PC-9 (cell line): ENCODE measurements at regions not wholly inside any gene's neighbourhood (a gene's known extent, or its start where the extent isn't known, plus 50 kb on each side); places are given as distances from the start of the nearest gene placed in this dataset.

Source experiments
- BruUV-seq: library from RNA; stranded (reverse); fragments of 400-500 nt; replicated peaks from 2 replicates; lab custom pipeline; 2021; lab: Mats Ljungman, UMichigan
- CTCF ChIA-PET: fragments of 300-600 bp; sonication (Branson Sonifier 250); formaldehyde crosslinking; loops from one replicate; lab custom pipeline; 2022; ENCODE audit warnings: antibody characterized with exemption; lab: Charles Lee
- POLR2A ChIA-PET: fragments of 300-600 bp; sonication (Branson Sonifier 250); formaldehyde crosslinking; loops from one replicate; lab custom pipeline; 2022; ENCODE audit warnings: antibody characterized with exemption; ENCODE audit not compliant: unreplicated experiment; lab: Charles Lee
- DNase-seq, 2 experiments: peaks; one replicate each; pipeline versions ENCODE4 v3.0.0 to v3.0.0-alpha.2; 2015 to 2022; ENCODE audit warnings: mixed read lengths in 1 of 2
- H2AFZ ChIP-seq: fragments of 200-600 bp; sonication (generic); 2 replicates; pipeline ENCODE4 v1.8.1; 2017; ENCODE audit warnings: antibody characterized with exemption
- H3F3A ChIP-seq: fragments of 200-600 bp; sonication (generic); 2 replicates; pipeline ENCODE4 v1.8.1; 2017; ENCODE audit warnings: antibody characterized with exemption, mild to moderate bottlenecking, low read depth; ENCODE audit not compliant: insufficient read depth
- H3K27ac ChIP-seq: fragments of 200-600 bp; sonication (generic); 2 replicates; pipeline ENCODE4 v1.6.1; 2016; ENCODE audit warnings: mixed run types
- H3K27me3 ChIP-seq: fragments of 200-600 bp; sonication (generic); 2 replicates; pipeline ENCODE4 v1.6.1; 2016; ENCODE audit warnings: low read depth, mixed run types; ENCODE audit not compliant: insufficient read depth
- H3K36me3 ChIP-seq: fragments of 200-600 bp; sonication (generic); 2 replicates; pipeline ENCODE4 v1.6.1; 2016; ENCODE audit warnings: low read depth, mixed run types
- H3K4me1 ChIP-seq: fragments of 200-600 bp; sonication (generic); replicated peaks from 2 replicates; pipeline ENCODE4 v1.6.1; 2016; ENCODE audit warnings: mixed run types; ENCODE audit not compliant: insufficient read depth
- H3K4me2 ChIP-seq: fragments of 200-600 bp; sonication (generic); 2 replicates; pipeline ENCODE4 v1.6.1; 2017; ENCODE audit warnings: mixed run types
- H3K4me3 ChIP-seq: fragments of 200-600 bp; sonication (generic); 2 replicates; pipeline ENCODE4 v1.6.1; 2016; ENCODE audit warnings: mixed run types
- H3K79me2 ChIP-seq: fragments of 200-600 bp; sonication (generic); 2 replicates; pipeline ENCODE4 v1.6.1; 2017; ENCODE audit warnings: low read depth, mixed run types
- H3K9me2 ChIP-seq: fragments of 200-600 bp; sonication (generic); 2 replicates; pipeline ENCODE4 v1.8.1; 2017; ENCODE audit warnings: mild to moderate bottlenecking; ENCODE audit not compliant: insufficient read depth
- H3K9me3 ChIP-seq: fragments of 200-600 bp; sonication (generic); 2 replicates; pipeline ENCODE4 v1.8.1; 2016; ENCODE audit warnings: low read depth; ENCODE audit not compliant: insufficient read depth
- H4K20me1 ChIP-seq: fragments of 200-600 bp; sonication (generic); 2 replicates; pipeline ENCODE4 v1.8.1; 2017; ENCODE audit not compliant: insufficient read depth
- EZH2 ChIP-seq: fragments of 200-600 bp; sonication (generic); IDR thresholded peaks from 2 replicates; pipeline ENCODE4 v1.8.0; 2017; ENCODE audit warnings: antibody characterized with exemption, low read depth
- intact Hi-C: fragments of 100-400 bp; cut with micrococcal nuclease; formaldehyde crosslinking; loops from one replicate; pipeline ENCODE4 v1.10.0; 2022; ENCODE audit not compliant: unreplicated experiment
- TF ChIP-seq, protein P1 (sequence below): fragments of 200-600 bp; sonication (generic); conservative IDR thresholded peaks from 2 replicates; pipeline ENCODE4 v1.6.1; 2017; ENCODE audit warnings: mixed run types, antibody characterized with exemption, mild to moderate bottlenecking, moderate library complexity

DNA sequence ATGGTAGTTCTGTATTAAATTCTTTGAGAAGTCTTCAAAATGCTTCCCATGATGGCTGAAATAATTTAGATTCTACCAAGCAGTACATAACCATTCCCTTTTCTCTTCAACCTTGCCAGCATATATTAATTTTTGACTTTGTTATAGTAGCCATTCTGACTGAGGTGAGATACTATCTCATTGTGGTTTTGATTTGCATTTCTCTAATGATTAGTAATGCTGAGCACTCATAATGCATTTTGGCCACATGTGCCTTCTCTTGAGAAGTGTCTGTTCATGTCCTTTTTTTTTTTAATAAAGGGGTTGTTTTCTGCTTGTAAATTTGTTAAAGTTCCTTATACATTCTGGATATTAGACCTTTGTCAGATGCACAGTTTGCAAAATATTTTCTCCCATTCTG, 173.9 kb downstream of the CALCRL start:
- no peak for DNase-seq
- ChIA-PET CTCF (no interaction called here), POLR2A (no interaction called here)
- H3K4me3 ChIP-seq: no peak overlapping the region
- H3K27ac ChIP-seq: no peak overlapping the region
- no peaks in the 10 kb centered on the region for H3K27me3 ChIP-seq
- H2AFZ ChIP-seq: no peak overlapping the region
- intact Hi-C loops: no loop called here
- no peaks in the 10 kb centered on the region for H3K9me3 ChIP-seq
- no peaks in the 10 kb centered on the region for H3K9me2 ChIP-seq
- no peaks in the 10 kb centered on the region for H3F3A ChIP-seq
- no peaks in the 10 kb centered on the region for H3K36me3 ChIP-seq
- H4K20me1 ChIP-seq: no peaks in the 10 kb centered on the region
- TF ChIP-seq, protein P1, sequence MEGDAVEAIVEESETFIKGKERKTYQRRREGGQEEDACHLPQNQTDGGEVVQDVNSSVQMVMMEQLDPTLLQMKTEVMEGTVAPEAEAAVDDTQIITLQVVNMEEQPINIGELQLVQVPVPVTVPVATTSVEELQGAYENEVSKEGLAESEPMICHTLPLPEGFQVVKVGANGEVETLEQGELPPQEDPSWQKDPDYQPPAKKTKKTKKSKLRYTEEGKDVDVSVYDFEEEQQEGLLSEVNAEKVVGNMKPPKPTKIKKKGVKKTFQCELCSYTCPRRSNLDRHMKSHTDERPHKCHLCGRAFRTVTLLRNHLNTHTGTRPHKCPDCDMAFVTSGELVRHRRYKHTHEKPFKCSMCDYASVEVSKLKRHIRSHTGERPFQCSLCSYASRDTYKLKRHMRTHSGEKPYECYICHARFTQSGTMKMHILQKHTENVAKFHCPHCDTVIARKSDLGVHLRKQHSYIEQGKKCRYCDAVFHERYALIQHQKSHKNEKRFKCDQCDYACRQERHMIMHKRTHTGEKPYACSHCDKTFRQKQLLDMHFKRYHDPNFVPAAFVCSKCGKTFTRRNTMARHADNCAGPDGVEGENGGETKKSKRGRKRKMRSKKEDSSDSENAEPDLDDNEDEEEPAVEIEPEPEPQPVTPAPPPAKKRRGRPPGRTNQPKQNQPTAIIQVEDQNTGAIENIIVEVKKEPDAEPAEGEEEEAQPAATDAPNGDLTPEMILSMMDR: no peak
- TF ChIP-seq EZH2: no peak
- no peak overlapping the region for H3K4me2 ChIP-seq
- H3K4me1 ChIP-seq: no peaks in the 10 kb centered on the region
- BruUV-seq: no TSS peak
- H3K79me2 ChIP-seq: no peaks in the 10 kb centered on the region

- H3K27ac ChIP-seq: no peak overlapping the region
Measured at GRCh38 chr2:187272255-187272654, 175.8 kb downstream of the CALCRL start.

DNA sequence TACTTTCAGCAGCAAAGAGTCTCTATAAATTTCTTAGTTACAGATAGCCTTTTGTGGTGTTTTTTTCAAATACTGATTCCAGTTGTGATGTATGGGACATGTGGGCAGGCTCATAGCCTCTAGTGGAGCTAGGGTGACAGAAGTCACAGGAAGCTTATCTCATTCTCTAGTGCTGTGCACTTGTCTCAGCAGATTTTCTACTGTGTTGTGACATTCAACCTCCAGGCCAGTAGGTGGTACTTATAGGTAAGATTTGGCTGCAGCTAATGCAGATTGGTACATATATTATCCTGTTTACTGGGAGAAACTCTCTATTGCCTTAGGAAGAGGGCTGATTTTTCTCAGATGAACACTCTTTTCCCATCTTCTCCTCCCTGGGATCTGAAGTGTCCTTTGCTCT, 176.2 kb downstream of the CALCRL start:
- CTCF ChIA-PET: no interaction called here

More at GRCh38 chr2:187272255-187272654, 175.8 kb downstream of the CALCRL start:
- no peaks in the 10 kb centered on the region for H3K9me3 ChIP-seq
- no peaks in the 10 kb centered on the region for H3K36me3 ChIP-seq
- CTCF ChIA-PET: no interaction called here
- no peaks in the 10 kb centered on the region for H3K79me2 ChIP-seq
- intact Hi-C loops: no loop called here
- TF ChIP-seq EZH2: no peak
- TF ChIP-seq, protein P1: no peak
- no peaks in the 10 kb centered on the region for H3F3A ChIP-seq
- no peaks in the 10 kb centered on the region for H3K9me2 ChIP-seq
- no peaks in the 10 kb centered on the region for H3K4me1 ChIP-seq
- H2AFZ ChIP-seq: no peak overlapping the region
- no TSS peak for BruUV-seq
- no peak for DNase-seq
- H3K4me3 ChIP-seq: no peak overlapping the region
- no peak overlapping the region for H3K4me2 ChIP-seq
- H3K27me3 ChIP-seq: no peaks in the 10 kb centered on the region
- POLR2A ChIA-PET: no interaction called here
- no peaks in the 10 kb centered on the region for H4K20me1 ChIP-seq

More for the DNA sequence above, 176.2 kb downstream of the CALCRL start:
- intact Hi-C loops: no loop called here
- Histone ChIP-seq H3K4me2 (no peak overlapping the region), H4K20me1 (no peaks in the 10 kb centered on the region), H3K27me3 (no peaks in the 10 kb centered on the region), H3K4me3 (no peak overlapping the region), H3K79me2 (no peaks in the 10 kb centered on the region), H3K4me1 (no peaks in the 10 kb centered on the region), H3K27ac (no peak overlapping the region), H3K9me2 (no peaks in the 10 kb centered on the region), H3F3A (no peaks in the 10 kb centered on the region), H2AFZ (no peak overlapping the region), H3K36me3 (no peaks in the 10 kb centered on the region), H3K9me3 (no peaks in the 10 kb centered on the region)
- no TSS peak for BruUV-seq
- POLR2A ChIA-PET: no interaction called here
- TF ChIP-seq, protein P1: no peak
- TF ChIP-seq EZH2: no peak
- DNase-seq: no peak
